BJ (cell line): ENCODE measurements at regions not wholly inside any gene's neighbourhood (a gene's known extent, or its start where the extent isn't known, plus 50 kb on each side); places are given as distances from the start of the nearest gene placed in this dataset.
A peak's percentile ranks its signal among the peaks of the same experiment; 100 is the strongest.

Experiments
- CTCF ChIA-PET: fragments of 350-600 bp; formaldehyde crosslinking; extraction: SDS; loops from one replicate; lab custom pipeline; 2021; ENCODE audit warnings: antibody characterized with exemption, inconsistent platforms; lab: Yijun Ruan, JAX
- POLR2A ChIA-PET: fragments of 300-600 bp; sonication (Branson Sonifier 250); formaldehyde crosslinking; extraction: SDS; loops from one replicate; lab custom pipeline; 2021; ENCODE audit warnings: antibody characterized with exemption; lab: Charles Lee
- DNase-seq: peaks from one replicate; pipeline ENCODE4 v3.0.0-alpha.2; 2011; ENCODE audit warnings: low read depth
- H3K27me3 ChIP-seq: 2 replicates; pipeline ENCODE4 v1.6.0; 2011; ENCODE audit warnings: low read length; ENCODE audit not compliant: control insufficient read depth, insufficient read depth
- H3K36me3 ChIP-seq: 2 replicates; pipeline ENCODE4 v1.5.1; 2011; ENCODE audit warnings: low read length; ENCODE audit not compliant: control insufficient read depth, insufficient read depth
- H3K4me3 ChIP-seq: 2 replicates; pipeline ENCODE4 v1.5.1; 2011; ENCODE audit warnings: low read depth, mild to moderate bottlenecking, control low read depth, low read length
- TF ChIP-seq, protein P1 (sequence below): IDR thresholded peaks from 2 replicates; pipeline ENCODE4 v1.5.1; 2011; ENCODE audit warnings: low read depth, mild to moderate bottlenecking, control low read depth, inconsistent platforms, low read length, moderate library complexity; ENCODE audit not compliant: insufficient read depth

DNA sequence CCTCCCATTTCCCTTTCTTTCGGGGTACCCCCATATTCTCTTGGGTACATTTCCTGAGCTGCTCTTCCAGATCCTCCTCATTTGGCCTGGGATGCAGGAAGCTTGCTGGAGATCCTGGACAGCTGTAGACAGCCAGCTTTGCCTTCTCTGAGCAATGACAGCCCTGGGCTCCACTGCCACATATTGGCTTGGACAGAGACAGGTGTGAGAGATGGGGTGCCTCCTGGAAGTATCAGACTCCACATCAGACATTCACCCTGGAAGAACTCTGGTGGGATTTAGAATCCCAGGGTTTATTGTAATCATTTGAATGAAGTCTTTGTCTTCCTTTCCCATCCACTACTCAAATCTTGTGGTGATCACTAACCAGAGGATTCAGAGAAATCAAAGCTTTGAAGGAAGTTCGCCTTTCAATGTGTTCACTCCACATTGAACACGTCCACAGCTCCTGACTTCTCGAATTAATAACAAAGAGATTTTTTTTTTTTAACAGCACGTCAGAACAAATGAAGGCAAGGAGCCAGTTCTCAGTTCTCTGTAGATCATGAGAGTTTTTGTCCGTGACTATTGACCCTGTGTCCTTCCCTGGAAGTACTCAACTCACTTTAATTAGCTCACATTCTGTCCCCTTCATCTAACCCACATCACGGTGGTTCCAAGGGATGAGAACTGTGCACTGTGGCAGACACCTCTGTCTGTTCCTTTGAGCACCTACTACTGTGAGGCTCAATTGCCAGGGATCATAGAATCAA, 377.6 kb upstream of the TRIB2 start:
- POLR2A ChIA-PET = no interaction called here
- TF ChIP-seq, protein P1, sequence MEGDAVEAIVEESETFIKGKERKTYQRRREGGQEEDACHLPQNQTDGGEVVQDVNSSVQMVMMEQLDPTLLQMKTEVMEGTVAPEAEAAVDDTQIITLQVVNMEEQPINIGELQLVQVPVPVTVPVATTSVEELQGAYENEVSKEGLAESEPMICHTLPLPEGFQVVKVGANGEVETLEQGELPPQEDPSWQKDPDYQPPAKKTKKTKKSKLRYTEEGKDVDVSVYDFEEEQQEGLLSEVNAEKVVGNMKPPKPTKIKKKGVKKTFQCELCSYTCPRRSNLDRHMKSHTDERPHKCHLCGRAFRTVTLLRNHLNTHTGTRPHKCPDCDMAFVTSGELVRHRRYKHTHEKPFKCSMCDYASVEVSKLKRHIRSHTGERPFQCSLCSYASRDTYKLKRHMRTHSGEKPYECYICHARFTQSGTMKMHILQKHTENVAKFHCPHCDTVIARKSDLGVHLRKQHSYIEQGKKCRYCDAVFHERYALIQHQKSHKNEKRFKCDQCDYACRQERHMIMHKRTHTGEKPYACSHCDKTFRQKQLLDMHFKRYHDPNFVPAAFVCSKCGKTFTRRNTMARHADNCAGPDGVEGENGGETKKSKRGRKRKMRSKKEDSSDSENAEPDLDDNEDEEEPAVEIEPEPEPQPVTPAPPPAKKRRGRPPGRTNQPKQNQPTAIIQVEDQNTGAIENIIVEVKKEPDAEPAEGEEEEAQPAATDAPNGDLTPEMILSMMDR = no peak
- Histone ChIP-seq H3K27me3 (no peaks in the 10 kb centered on the region; the same call in 1 of the 2 replicates), H3K4me3 (no peak overlapping the region), H3K36me3 (no peaks in the 10 kb centered on the region)
- no peak for DNase-seq
- CTCF ChIA-PET = interaction anchor here (0.6 to 1.8 kb wide), 5 partner anchors 10 to 555 kb away, joined by 3 to 5 read pairs (median 4); no protein-coding TSS in a partner anchor

GRCh38 chr2:12340164-12340563, 376.6 kb upstream of the TRIB2 start:
- CTCF ChIA-PET = interaction anchor here (1.3 kb wide), 1 partner anchor 13 kb away, joined by 3 read pairs; no protein-coding TSS in a partner anchor
- no peak overlapping the region for H3K4me3 ChIP-seq
- H3K27me3 ChIP-seq = no peaks in the 10 kb centered on the region
- POLR2A ChIA-PET = no interaction called here
- no peaks in the 10 kb centered on the region for H3K36me3 ChIP-seq
- DNase-seq = peak; percentile 16
- TF ChIP-seq, protein P1 = no peak

DNA sequence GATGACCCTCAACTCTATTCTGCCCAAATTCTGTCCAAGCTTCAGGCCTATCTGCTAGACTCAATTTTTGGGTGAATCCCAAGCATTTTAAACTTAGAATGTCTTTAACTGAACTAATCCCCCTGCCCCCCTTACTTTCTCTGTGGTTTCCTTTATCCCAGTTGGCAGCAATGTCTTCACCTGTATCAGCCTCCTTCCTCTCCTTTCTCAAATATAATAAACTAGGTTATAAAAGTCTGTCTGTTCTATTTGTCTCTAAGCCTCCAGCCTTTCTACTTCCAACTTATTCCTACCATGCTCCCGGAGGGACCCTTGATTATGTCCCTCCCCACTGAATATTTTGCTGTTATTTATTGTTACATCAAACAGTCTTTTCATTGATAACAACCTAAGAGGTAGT, 375.5 kb upstream of the TRIB2 start:
- TF ChIP-seq, protein P1 = no peak
- Histone ChIP-seq H3K4me3 (no peak overlapping the region), H3K27me3 (no peaks in the 10 kb centered on the region), H3K36me3 (no peaks in the 10 kb centered on the region)
- POLR2A ChIA-PET = no interaction called here
- CTCF ChIA-PET = interaction anchor here (0.6 kb wide), 1 partner anchor 30 kb away, joined by 3 read pairs; no protein-coding TSS in a partner anchor
- DNase-seq = no peak

DNA sequence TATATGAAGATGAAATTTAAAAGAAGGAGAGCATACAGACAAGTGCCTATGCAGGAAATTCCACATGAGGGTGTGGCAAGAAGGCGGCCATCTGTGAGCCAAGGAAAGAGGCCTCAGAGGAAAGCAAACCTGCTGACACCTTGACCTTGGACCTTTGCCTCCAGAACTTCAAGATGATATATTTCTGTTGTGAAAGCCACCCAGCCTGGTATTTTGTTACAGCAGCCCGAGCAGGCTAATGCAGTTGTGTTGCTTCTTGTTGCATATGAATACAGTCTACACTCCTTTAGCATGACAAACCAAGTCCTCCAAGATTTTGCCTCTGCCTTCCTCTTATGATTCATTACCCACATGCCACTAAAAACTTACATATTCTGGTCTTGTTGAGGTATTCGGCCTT, 374.8 kb upstream of the TRIB2 start:
- Histone ChIP-seq H3K36me3 (no peaks in the 10 kb centered on the region), H3K4me3 (no peak overlapping the region), H3K27me3 (no peaks in the 10 kb centered on the region)
- ChIA-PET CTCF (no interaction called here), POLR2A (no interaction called here)
- TF ChIP-seq, protein P1 = no peak
- DNase-seq = no peak

GRCh38 chr2:12343141-12343540, 373.6 kb upstream of the TRIB2 start:
- CTCF ChIA-PET = interaction anchor here (0.6 kb wide), 1 partner anchor 17 kb away, joined by 3 read pairs; no protein-coding TSS in a partner anchor

More at GRCh38 chr2:12343141-12343540, 373.6 kb upstream of the TRIB2 start:
- DNase-seq = no peak
- Histone ChIP-seq H3K36me3 (no peaks in the 10 kb centered on the region), H3K27me3 (no peaks in the 10 kb centered on the region), H3K4me3 (no peak overlapping the region)
- POLR2A ChIA-PET = no interaction called here
- TF ChIP-seq, protein P1 = no peak
